ENCODE measurements at regions not wholly inside any gene's neighbourhood (a gene's known extent, or its start where the extent isn't known, plus 50 kb on each side); places are given as distances from the start of the nearest gene placed in this dataset.

DNA sequence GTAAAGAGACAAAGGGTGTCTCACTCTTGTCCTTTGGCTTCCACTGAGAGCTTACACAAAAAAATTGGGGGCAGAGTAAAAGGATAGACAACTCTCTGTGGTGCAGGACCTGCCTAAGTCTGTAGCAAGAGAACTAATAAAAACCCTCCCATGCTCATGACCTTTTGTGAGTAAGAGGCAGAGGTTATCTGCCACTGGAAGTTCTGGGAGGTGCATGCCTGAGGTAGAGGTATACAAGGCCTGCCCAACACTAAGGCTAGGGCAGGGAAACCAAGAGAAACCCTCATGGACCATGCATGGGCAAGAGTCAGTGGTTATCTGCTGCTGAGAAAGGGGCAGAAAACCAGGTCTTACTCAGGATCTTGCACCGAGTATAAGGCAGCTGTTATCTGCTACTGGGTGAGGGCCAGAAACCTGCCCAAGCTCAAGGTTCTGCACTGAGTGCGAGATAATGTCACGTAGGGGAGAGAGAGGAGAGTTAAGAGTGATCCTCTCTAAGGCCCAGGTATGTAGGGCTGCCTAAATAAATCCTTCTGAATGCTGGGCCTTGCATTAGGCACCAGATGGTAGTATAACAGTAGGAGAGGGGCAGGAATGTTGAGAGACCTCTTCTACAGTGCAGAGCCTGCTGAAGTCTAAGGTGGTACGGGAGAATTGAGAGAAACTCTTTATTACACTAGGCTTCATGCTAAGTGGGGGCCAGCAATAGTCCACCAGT, 143.4 kb downstream of the MACROH2A1 start:
- TF ChIP-seq EZH2 (IDR thresholded peaks at IDR 0.05; ENCODE audit: insufficient read depth, poor library complexity, severe bottlenecking) (no peak), EZH2phosphoT487 (IDR thresholded peaks at IDR 0.05; ENCODE audit: insufficient read depth, low read depth) (no peak)
